Hematopoietic multipotent progenitor cell (in vitro differentiated cells): ENCODE measurements at regions not wholly inside any gene's neighbourhood (a gene's known extent, or its start where the extent isn't known, plus 50 kb on each side); places are given as distances from the start of the nearest gene placed in this dataset.
A peak's percentile ranks its signal among the peaks of the same experiment; 100 is the strongest.

Experiments
- DNase-seq, 3 donors: peaks; one replicate each; pipeline ENCODE4 v3.0.0-alpha.2; 2011 to 2015; ENCODE audit warnings: low read depth in 2 of 3, low spot score in 2 of 3

DNA sequence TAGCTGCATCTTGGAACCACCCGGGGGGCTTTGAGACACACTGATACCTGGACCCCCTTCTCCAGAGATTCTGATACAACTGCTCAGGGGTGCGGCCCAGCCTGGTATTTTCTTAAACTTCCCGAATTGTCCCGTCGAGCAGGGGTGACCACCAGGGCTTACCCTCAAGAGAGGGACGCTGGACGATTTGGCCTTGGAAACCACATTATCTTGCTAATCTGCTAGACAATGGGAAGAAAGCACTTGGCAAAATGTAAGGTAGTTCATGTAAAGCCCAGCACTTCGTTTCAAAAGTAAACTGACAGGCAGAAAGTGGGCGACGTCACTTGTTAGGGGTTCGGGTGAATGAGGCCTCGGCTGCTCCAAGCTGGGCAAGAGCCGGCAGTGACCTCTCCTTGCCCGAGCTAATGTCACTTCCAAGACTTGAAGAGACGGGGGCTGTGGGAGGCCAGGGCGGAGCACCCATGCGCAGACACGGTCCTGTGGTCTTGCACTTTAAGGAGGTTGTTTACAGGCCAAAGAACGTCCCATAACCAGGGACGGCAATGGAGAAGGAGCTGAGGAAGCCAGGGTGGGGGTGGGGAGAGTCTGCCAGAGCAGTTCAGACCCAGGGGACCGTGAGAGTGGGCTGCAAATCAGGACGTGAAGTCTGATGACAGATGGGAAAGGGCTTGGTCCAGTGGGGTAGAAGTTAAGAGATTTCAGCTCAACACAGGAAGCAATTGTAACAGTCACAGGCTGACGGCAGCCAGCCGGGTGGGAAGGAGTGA lies 152.7 kb upstream of the GSE1 start:
- peak in 1 of 3 donors; percentile 13 for DNase-seq

DNA sequence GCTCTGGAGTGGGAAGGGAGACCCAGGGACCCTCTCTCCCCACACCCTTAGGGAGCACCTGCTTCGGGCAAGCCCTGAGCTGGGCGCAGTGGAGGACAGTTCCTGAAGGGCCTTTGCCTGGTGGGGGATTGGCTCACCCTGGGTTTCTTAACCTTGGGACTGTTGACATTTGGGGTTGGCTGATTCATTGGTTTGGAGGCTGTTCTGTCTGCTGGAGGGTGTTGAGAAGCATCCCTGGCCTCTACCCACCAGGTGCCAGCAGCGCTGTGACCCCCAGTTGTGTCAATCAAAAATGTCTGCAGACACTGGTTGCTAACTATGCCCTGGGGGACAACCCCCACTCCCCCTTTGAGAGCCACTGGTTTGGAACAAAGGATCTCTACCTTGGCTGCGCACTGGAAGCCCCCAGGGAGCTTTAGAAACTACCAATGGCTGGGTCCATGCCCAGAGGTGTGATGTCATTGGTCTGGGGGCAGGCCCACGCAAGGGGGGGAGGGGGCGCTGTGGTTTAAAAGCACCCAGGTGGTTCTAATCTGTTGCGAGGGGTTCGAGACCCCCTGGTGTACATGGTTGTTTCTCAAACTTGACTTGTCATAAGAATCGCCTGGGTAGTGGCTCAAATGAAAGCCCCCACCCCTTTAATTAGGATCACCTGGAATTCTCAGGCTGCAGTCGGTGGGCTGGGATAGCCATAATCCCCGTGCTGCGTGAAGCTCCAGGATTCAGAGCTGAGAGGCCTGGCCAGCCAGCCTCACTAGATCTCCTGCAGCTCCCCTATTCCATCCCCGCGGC lies 151.9 kb upstream of the GSE1 start:
- DNase-seq: peak in 1 of 3 donors; percentile 13

DNA sequence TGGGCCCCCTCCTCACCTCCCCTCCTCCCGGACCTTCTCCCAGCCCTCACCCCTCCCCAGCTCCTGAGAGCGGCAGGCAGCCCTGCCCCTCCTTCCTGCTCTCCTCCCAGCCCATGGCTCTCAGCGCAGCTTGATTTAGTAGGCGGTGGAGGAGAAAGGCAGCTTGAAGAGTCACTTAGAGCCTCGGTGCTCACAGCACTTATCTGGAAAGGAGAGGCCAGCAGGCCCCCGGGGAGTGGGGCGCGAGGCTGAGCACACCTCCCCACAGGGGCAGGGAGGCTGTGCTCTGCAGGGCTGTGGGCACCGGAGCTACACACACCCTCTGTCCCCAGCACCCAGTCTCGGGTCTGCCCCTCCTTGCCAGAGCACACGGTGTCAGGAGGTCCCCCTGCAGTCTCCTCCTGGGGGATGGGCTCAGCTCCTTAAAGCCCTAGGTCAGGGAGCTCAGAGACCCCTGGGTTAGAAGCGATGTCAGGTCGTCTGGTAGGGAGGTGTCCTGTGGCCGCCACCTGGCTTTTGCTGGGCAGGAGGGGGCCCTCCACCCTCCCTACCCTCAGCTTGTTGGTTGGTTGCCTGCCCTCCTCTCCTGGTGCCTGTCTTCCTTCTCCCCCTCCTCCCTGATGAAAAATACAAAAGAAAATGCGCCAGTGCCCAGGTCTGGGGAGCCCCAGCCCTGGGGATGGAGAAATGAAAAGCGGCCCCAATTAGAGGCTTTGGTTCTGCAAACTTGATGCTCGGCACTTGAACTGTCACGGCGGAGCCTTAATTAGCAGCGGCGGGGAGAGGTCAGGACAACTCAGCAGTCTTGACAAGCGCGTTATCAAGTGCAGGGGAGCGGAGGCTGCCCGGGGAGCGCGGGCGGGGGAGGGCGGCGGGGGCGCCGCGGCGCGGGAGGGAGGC lies 151.1 kb upstream of the GSE1 start:
- DNase-seq: peak in 1 of 3 donors; percentile 76

DNA sequence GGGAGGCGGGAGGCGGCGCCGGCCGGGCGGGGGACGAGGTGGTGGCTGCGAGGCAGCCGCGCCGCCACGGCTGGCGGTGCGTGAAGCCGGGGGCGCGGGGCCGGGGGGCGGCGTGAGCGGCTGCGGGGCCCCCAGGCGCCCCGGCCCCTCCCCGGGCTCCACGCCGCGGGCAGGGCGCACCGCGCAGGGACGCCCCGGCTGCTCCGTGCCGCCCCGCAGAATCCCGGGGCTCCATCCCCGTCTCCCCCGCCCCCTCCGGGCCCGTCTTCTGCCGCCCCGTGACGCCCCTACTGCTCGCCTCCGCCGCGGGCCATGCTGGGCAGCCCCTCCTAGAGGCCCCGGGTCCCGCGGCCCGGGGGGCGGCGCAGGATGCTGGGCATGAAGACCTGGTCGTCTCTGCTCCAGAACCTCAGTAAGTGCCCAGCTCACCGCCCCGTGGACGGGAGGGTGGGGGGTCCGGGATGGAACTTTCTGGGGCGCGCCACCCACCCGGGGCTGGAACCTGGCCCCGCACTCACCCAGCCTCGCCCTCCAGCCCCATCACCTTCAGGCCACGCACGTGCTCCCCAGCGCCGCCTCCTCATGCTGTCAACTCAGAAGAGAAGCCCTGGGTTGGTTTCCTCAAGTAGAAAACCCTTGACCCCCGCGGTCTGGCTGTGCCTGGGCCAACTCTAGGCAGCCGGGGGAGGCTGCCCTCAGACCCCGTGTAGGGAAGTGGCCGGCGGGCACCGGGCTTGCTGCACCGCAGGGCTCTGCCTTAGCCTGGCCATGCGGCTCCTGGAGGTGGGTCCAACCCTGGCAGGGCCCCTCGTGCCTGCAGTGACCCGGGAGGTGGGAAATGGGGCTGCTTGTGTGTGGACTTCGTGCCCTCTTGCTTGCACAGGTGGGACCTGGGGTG lies 150.2 kb upstream of the GSE1 start:
- DNase-seq: peak in 1 of 3 donors; percentile 21

DNA sequence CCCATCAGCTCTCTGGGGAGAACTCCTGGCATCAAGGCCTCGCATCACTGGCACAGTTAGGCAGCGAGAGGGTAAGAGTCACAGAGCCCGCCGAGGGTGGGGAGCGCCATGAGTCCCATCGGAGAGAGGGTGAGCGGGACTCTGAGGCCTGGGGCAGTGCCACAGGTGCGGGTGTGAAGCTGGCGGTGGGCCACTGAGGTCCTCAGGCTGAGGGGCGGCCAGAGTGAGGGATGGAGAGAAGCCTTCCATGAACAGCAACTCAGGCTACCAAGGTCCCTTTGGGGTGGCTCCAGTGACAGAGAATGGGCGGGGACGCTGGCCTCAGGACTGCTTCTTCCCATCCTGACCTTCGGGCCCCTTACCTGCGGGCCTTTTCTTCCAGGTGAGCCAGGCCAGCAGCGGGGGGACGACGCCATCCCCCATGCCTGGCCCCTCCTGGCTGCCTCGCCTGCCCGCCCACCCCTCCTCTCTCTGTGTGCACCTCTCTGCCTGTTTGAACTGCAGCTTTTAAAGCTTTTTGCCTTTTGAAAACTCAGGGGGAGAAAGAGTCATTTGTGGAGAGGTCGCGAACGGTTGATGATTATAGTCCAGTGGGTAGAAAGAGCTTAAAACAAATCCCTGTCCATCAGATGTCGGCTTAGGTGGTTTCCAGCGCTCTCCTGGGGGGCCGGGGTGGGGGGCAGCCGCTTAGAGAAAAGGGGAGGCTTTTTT lies 149.3 kb upstream of the GSE1 start:
- no peak for DNase-seq

DNA sequence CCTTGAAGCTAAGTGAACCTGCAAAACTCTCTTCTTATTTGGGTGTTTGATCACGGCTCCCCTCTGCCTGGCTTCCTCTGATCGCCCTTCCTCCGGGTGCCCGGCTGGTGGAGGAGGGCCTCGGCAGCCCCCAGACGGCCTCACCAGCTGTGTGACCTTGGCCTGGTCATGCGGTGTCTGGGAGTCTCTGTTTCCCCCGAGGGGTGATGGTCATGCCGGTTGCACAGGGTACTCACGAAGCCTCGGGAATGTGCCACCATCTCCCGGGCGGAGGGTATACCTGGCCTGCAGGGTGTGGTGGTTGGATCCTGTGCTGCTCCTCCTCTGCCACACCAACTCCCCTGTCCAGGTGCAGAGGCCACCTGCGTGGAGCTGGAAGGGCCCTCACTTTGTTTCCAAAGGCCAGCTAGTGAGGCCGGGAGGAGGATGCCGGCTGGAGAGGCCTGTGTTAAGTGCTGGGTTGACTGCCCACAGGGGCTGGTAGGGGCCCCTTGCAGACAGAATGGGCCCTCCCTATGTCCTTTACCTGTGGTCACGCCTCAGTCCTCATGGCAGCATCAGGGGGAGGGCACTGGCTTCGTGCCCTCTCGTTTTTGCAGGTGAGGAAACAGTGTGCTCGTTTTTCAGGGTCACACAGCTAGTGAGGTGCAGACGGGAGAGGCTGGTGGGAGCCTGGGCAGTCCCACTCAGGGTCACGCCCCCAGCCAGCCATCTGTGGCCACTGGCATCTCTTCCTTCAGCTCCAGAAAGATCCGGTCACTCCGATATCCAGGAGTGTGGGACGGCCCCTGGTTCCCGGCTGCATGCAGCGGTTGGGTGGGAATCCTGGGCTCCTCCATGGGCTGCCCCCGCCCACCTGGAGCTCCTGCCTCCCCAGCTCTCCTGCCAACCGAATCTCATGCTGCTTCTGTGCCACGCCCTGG lies 148.5 kb upstream of the GSE1 start:
- no peak for DNase-seq

DNA sequence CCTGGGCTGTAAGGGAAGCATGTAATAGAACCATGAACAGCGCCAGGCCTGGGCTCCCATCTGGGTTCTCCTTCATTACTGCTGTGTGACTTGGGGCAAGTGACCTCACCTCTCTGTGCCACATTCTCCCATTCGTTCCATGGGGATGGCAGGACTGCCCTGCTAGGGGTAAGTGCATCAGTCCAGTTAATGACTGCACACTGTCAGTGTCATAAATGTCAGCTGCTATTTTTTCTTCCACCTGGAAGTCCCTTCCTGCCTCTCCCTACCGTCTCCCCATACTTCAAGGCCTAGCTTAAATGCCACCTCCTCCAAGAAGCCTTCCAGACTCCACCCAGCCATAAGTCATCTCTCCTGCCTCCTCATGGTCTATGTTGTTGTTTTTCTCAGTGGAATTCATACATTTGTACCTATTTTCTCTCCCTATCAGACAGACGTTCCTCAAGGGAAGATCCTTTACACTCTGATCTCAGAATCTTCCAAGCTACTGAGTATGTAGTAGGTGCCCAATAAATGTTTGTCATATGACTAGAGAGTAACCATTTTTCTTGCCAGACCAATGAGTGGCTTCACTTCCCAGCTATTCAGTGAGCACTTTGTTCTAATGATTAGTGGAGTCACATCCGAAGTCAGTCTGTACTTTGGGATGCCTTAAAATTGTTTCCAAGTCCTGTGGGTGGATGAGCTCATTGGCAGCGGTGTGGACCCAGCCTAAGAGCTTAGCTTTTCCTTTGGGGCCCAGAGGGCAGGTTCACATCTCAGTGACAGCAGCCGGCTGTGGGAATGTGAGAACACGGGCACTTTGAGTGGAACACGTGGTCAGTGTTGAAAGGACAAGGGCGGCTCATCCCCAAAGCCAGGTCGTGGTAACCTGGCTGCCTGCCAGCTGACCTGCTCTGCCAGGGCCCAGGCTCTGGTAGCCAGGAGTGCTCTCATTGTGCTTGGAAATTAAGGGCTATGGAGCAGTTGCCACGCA lies 147.5 kb upstream of the GSE1 start:
- no peak for DNase-seq

DNA sequence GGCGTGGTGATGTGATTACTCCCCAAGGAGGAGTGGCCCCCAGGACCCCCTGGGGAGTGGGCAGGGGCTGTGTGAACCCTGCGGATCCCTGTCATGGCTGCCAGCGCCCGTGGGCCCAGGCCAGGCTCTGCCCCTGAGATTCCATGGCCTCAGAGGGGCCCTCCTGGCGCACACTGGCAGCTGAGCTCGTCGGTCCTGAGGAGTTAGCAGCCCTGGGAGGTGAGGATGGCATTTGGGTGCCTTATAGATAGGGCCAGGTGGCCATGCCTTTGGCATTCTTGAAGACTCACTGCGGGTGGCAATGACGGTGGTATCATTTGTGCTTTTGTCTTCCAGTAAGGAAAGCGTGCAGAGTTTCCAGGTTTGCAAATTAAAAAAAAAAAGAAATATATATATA lies 146.8 kb upstream of the GSE1 start:
- DNase-seq: no peak

DNA sequence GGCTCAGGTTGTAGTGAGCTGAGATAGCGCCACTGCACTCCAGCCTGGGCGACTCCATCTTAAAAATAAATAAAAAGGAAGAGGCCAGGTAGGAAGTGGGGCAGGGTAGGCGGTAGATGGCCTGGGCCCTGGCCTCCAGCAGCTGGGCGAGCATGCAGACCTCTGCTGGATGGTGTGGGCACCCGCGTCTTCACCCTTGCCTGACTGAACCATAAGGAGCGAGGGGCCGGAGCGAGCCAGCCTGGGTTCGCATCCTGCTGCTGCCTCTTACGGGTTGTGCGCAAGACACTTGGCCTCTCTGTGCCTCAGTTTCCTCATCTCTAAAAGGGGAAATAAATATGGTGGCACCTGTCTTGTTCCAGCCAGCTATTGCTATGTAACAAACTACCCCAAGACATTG lies 146.1 kb upstream of the GSE1 start:
- no peak for DNase-seq

DNA sequence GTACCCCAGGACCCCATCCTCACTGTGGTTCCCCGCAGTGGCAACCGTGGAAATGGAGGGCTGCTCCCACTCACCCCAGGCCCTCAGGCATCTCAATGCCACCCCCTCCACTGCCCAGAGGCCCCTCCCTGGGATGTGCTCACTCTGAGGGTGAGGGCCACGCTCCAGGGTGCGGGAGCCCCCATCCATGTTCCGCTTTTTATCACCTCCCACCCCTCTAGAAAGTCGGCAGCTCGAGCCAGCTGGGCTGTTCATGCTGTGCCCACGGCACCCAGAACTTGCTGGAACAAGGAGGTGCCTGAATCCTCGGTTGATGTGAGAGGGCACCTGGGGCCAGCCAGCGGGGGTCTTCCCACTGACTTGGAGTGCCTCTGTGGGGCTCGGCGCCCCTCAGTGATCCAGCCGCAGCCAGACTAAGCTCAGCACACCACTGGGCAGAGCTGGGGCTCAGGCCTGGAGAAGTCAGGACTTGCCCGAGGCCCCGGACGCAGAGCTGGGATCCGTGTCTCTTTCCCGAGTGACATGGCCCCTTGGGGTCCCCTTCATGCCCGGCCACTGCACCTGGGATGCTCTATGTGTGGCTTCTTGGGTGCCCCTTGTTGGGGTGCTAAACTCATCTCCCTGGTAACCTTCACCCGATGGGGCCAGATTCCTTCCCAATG lies 143.1 kb upstream of the GSE1 start:
- no peak for DNase-seq

DNA sequence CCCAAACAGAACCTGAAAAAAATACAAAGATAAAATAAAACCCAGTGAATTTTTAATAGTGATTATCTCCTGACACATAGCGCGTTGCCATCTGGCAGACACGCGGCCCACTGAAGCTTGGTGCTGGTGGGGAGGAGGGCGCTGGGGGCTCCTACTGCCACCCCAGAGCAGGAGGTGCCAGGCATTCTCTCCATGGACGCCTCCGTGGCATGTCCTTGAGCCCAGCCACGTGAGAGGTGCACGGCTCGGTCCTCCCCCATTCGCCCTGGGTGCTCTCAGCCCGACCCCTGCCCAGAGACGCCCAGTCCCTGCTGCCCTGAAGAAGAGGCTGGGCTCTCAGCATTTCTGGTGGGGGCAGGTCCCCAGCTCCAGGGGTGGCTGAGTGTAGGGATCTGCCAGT lies 142.2 kb upstream of the GSE1 start:
- DNase-seq: no peak

DNA sequence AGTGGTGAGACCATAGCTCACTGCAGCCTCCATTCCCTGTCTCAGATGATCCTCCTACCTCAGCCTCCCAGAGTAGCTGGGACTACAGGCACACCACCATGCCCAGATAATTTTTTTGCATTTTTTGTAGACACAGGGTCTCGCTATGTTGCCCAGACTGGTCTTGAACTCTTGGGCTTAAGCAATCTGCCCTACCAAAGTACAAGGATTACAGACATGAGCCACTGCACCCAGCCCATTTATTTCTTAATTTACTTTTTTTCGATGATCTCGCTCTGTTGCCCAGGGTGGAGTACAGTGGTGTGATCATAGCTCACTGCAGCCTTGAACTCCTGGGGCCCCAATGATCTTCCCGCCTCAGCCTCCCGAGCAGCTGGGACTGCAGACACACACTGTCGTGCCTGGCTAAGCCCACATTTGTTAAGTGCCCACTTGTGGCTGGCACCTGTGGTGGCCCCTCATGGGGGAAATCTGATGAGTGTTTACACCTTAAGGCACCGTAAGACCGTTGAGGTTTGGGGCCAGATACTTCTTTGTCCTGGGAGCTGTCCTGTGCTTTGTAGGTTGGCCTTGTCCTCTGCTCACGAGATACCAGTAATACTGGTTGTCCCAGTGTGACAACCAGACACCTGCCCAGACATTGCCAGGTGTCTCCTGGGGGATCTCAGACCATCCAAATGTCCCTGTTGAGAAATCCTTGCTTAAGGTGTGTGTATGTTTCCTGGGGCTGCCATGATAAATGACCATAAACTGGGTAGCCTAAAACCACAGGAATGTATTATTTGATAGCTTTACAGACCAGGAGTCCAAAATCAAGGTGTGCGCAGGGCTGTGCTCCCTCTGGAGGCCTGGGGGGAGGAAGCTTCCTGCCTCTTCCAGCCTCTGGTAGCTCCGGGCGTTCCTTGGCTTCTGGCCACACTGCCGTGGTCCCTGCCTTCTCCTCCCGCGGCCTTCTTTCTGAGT lies 141.4 kb upstream of the GSE1 start:
- DNase-seq: no peak

DNA sequence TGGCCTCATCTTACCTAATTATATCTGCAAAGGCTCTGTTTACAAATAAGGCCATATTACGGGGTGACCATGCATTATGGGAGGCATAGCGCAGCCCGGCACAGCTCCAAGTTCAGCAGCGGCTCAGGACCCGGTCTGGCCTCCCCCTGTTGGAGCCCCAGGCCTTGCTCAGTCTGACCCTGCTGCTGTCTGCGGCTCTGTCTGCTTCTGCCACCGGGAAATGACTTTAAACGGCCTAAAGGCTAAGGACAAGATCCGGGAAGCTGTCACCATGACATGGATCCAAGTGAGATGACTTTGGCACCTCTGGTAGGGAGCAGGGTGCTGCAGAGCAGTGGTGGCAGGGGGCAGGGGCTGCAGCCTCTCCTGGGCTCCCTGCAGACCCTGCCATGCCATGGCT lies 140.6 kb upstream of the GSE1 start:
- DNase-seq: no peak

DNA sequence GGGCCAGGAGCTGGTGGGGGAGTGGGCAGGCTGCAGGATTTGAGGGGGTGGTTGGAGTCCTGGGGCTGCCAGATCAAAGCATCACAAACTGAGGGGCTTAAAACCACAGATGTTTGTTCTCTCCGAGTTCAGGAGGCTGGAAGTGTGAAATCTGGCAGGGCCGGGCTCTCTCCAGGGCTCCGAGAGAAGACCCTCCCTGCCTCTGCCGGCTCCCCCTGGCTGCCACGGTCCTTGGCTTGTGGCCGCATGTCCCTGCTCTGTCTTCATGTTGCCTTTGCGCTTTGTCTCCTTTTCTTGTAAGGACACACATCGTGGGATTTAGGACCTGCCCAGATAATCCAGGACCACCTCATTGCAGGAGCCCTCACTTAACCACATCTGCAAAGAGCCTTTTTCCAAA lies 139.8 kb upstream of the GSE1 start:
- no peak for DNase-seq

DNA sequence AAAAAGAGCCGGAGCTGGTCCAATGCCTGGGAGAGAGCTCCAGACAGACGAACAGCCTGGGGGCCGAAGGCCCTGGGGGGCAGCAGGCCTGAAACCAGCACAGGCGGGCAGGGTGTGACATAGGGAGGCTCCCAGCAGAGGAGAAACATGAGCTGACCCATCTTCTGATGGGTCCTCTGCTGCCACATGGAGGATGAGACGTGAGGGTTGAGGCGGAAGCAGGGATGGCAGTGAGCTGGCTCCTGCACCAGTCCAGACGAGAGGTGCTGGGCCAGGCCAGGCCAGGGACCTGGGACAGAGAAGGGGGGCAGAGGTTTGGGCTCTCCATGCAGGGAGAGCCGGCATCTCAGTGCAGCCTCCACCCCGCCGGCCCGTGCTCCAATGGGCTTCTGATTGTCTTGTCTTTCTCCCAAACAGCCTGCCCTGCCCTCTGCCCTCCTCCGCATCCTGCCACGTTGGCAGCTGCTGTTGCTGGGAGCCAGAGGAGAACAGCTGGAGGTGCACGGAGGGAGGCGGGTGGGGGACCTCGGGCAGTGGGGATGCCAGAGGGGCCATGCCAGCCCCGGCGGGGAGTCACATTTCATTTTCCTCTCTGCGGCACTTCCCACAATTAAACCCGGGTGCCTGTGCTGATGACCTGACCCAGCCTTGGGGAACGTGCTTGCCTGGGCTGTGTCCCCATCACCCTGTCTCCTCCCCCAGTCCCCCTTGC lies 139.1 kb upstream of the GSE1 start:
- no peak for DNase-seq
